T47D (cell line): ENCODE measurements at regions not wholly inside any gene's neighbourhood (a gene's known extent, or its start where the extent isn't known, plus 50 kb on each side); places are given as distances from the start of the nearest gene placed in this dataset.

Experiments used
- DNase-seq, 2 experiments: peaks; one replicate each; pipeline versions ENCODE4 v3.0.0 to v3.0.0-alpha.2; 2011 to 2012; ENCODE audit warnings: low read depth in 1 of 2, low spot score in 1 of 2
- JUND ChIP-seq: IDR thresholded peaks from 2 replicates; pipeline ENCODE4 v1.6.1; 2012; ENCODE audit warnings: low read depth
- in situ Hi-C: cut with HindIII; loops from 2 replicates; pipeline ENCODE4 v1.10.0; 2016; ENCODE audit warnings: low sequenced_read_pairs, low pct_unique_long_range_greater_than_20kb

DNA sequence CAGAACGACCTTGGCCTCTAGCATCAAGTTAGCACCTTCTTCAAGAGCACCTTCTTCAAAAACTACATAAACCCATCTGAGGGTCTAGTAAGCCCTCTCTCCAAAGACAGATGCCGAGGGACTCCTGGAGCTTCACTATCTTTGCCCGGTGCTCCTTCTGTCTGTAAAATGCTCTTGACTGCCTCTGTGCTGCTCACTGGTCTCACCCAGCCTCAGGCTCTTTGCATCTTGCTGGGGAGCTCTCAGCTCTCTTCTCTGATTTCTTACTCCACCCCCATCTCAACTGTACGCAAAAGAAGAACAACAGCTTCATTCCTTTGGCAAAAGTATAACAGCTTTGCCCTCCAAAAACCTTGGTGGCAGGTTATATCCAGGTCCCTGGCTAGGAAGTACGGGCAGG, 404.2 kb downstream of the KLF12 start:
- in situ Hi-C loops, result no loop called here
- DNase-seq, result no peak
- no peak for TF ChIP-seq JUND

DNA sequence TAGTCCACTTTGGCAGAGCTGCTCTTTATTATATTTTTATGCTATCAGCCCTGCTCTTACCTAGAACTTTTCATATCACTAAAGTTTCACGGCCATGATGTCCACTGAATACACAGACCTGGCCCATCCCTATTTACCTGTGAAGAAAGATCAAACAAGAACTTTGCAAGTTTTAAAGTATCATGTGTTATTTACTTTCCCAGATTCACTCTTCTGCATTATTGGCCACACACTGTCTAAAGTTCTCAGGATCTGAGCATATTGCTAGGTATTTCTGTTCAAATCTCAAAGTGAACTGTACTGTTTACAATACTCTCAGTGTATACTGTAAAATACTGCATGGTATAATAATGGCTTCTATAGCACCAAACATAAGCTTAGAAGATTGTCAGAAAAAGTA, 405.2 kb downstream of the KLF12 start:
- DNase-seq, result no peak
- in situ Hi-C loops, result no loop called here
- TF ChIP-seq JUND, result no peak

GRCh38 chr13:73722120-73722519, 412.1 kb downstream of the KLF12 start:
- DNase-seq, result peak in 1 of 2 experiments; percentile 54
- in situ Hi-C loops, result no loop called here
- TF ChIP-seq JUND, result no peak

DNA sequence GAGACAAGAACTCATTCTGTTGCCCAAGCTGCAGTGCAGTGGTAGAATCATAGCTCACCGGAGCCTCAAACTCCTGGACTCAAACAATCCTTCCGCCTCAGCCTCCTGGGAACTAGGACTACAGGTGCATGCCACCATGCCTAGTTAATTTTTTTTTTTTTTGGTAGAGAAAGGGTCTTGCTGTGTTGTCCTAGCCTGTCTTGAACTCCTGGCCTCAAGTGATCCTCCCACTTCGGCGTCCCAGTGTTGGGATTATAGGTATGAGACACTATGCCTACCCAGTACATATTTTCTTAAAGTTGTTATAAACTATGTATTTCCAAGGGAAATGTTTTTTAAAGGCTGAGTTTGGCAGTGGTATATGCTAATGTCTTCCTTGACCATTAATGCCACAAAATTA, 412.6 kb downstream of the KLF12 start:
- no peak for DNase-seq
- in situ Hi-C loops, result no loop called here
- TF ChIP-seq JUND, result no peak

DNA sequence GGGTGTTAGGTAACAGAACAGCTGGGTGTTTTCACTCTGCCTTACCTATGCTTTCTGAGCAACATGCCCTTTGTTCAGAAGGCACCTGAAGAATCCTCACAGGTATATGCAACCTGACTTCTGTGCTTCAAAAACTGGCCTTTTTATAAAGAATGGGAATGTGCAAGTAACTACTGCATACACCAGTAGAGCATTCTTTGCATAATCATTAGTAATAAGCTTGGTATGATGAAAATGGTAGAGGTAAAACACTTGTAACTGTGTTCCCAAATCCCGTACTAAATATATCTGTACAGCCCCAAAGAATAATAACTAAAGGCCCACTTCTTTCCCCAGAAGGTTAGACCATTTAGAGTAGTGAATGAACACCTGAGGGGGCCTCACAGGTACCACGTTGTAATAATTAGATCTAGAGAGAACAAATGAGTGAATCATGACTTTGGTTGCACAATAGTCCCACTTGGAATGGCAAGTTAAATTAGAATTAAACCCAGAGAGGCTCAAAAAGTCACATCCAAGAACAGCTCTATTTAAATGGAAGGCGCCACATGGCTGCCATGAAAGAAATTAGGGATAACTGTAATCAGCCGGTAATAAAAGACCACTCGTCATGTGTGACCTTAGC, 413.9 kb downstream of the KLF12 start:
- no peak for DNase-seq
- TF ChIP-seq JUND, result no peak
- in situ Hi-C loops, result no loop called here

DNA sequence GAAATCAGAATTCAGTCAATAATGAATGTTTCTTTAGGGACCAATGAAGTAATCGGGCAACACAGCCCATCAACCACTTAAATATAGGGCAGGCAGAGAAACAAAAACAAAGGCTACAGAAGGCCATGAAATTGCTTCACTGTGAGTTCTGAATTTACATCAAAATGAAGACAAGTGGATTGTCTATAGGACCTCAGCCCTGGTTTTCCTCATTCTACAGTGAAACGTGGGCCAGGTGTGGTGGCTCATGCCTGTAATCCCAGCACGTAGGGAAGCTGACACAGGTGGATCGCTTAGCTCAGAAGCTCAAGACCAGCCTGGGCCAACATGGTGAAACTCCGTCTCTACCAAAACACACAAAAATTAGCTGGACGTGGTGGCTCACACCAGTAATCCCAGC, 416.0 kb downstream of the KLF12 start:
- DNase-seq, result no peak
- TF ChIP-seq JUND, result no peak
- in situ Hi-C loops, result no loop called here

- DNase-seq, result peak in 1 of 2 experiments; percentile 2
- in situ Hi-C loops, result no loop called here
- no peak for TF ChIP-seq JUND
Observed at GRCh38 chr13:73717632-73718031, 416.6 kb downstream of the KLF12 start.

GRCh38 chr13:73715911-73716510, 418.2 kb downstream of the KLF12 start:
- TF ChIP-seq JUND, result no peak
- in situ Hi-C loops, result no loop called here
- no peak for DNase-seq

DNA sequence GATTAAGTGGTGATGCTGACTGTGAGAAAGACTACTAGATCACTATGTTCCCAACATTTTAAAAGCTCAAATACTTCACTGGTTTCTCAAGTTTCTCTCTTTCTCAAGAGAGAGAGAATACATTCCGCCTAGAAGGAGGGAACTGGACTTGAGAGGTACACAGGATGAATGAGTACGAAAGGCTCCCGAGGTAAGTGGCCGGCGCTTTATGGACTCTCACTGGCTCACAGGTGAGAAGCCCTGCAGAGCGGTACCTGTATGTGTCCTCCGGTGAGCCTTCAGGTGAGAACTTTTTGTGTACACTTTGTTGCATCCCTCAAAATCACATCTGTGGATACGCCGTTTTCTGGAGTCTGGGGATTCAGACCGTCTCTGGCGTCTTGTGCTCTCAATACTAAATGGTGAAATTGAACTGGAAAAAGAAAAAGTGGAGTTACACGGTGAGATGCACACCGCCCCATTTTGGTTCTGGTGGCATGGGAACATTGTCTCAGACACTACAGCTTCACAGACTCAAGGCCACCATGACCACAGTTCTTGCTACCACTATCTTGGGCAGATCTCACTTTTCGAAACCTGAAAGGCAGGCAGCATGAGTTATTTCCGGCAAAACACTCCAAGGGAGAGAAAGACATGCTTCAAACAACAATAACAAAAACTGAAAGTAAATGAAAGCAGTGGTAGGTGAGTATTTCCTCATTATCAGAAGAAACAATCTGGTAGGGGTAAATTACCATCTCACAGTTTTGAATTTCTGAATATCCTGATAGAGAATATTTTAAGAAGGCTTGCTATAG, 418.9 kb downstream of the KLF12 start:
- no peak for TF ChIP-seq JUND
- in situ Hi-C loops, result no loop called here
- DNase-seq, result peak in 1 of 2 experiments; percentile 57

DNA sequence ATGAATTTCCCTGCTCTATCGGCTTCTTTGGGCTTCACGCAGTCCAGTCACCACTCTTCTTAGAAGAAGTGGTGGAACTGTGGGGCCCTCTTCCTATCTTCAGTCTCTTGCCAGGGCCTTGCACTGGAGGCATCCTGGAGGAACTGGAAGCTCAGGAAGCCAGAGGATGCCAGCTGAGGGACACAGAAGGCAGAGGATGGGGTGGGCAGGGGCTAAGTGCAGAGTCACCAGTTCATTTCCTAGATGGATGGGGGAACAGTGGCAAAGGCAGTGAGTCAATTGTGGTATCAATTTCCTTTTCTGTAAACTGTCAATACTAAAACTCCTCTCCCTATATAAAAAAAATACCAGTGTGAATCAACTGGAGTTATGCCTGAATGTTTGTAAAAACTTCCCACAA, 419.7 kb downstream of the KLF12 start:
- in situ Hi-C loops, result no loop called here
- TF ChIP-seq JUND, result no peak

GRCh38 chr13:73708393-73708985, 425.7 kb downstream of the KLF12 start:
- peak in 1 of 2 experiments; percentile 74 for DNase-seq
- in situ Hi-C loops, result no loop called here
- no peak for TF ChIP-seq JUND

More for the DNA sequence above, 419.7 kb downstream of the KLF12 start:
- DNase-seq, result no peak

DNA sequence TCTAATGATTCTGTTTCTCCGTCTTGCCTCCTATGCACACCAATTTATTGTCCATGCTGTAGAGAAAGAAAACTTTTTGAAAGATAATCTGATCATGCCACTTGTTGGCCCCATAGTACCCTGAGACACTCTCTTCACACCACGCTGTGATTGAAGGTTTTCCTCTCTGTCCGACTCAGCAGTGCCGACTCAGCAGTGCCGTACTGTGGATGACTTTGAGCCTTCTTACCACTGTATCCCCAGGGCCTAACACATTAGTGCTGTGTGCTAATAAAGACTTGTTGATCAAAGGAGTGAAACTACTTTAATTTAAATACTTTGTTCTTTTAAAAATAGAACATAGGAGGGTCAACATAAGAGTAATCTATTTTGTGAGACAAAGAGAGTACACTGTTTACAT, 429.6 kb downstream of the KLF12 start:
- in situ Hi-C loops, result no loop called here
- no peak for DNase-seq
- TF ChIP-seq JUND, result no peak

DNA sequence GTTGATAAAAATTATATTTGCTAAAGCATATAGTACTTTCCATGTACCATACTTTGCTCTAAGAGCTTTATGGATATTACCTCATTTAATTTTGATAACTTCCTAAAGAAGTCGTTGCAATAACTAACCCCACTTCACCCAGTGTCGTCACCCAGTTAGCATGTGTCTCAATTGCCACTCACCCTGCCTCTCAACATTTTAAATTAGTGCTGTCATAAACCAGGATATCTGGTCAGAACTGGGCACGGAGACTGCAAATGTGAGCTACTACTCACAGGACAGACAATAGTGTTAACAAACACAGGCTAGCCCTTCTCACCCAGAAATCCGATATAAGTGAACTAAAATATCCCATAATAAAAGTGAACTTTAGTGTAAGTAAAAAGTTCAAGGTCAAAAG, 430.6 kb downstream of the KLF12 start:
- TF ChIP-seq JUND, result no peak
- in situ Hi-C loops, result no loop called here
- no peak for DNase-seq
